CD4-positive, alpha-beta memory T cell (primary cell): ENCODE measurements at regions not wholly inside any gene's neighbourhood (a gene's known extent, or its start where the extent isn't known, plus 50 kb on each side); places are given as distances from the start of the nearest gene placed in this dataset.

Source experiments
- CTCF ChIA-PET: fragments of 350-600 bp; sonication (Branson Sonifier 250); formaldehyde crosslinking; loops from one replicate; lab custom pipeline; 2021; ENCODE audit warnings: inconsistent platforms; ENCODE audit not compliant: partially characterized antibody; lab: Charles Lee
- POLR2A ChIA-PET: fragments of 350-600 bp; sonication (Branson Sonifier 250); formaldehyde crosslinking; loops from one replicate; lab custom pipeline; 2021; ENCODE audit not compliant: partially characterized antibody; lab: Charles Lee
- DNase-seq, 5 donors: peaks; one replicate each; pipeline versions ENCODE4 v3.0.0 to v3.0.0-alpha.2; 2020 to 2022; ENCODE audit warnings: mixed read lengths in 1 of 5
- H3K27ac ChIP-seq: one replicate; pipeline ENCODE4 v1.7.0; 2013; ENCODE audit warnings: low read depth, low read length
- H3K27me3 ChIP-seq: 2 replicates; pipeline ENCODE4 v1.7.0; 2013; ENCODE audit warnings: mild to moderate bottlenecking, low read length, moderate library complexity; ENCODE audit not compliant: insufficient read depth
- H3K36me3 ChIP-seq: 2 replicates; pipeline ENCODE4 v1.7.0; 2013; ENCODE audit warnings: mild to moderate bottlenecking, low read length, moderate library complexity; ENCODE audit not compliant: insufficient read depth
- H3K4me1 ChIP-seq: 2 replicates; pipeline ENCODE4 v1.7.0; 2013; ENCODE audit warnings: mild to moderate bottlenecking, low read length, moderate library complexity; ENCODE audit not compliant: insufficient read depth
- H3K4me3 ChIP-seq, 2 donors: one replicate each; pipeline ENCODE4 v1.7.0; 2013; ENCODE audit warnings: low read length in 2 of 2, mild to moderate bottlenecking in 1 of 2
- H3K9me3 ChIP-seq, 2 donors: one replicate each; pipeline ENCODE4 v1.7.0; 2013; ENCODE audit warnings: low read length in 2 of 2, control low read depth in 1 of 2; ENCODE audit not compliant: control insufficient read depth in 1 of 2
- H3K27ac Mint-ChIP-seq, 7 donors: one replicate each; pipeline ENCODE4 v1.8.0; 2020 to 2021; ENCODE audit warnings: mixed read lengths in 7 of 7, mild to moderate bottlenecking in 6 of 7, inconsistent platforms in 3 of 7, moderate library complexity in 3 of 7
- H3K27me3 Mint-ChIP-seq, 2 donors: one replicate each; pipeline ENCODE4 v1.8.0; 2020 to 2021; ENCODE audit warnings: mixed read lengths in 2 of 2
- H3K36me3 Mint-ChIP-seq, 2 donors: one replicate each; pipeline ENCODE4 v1.8.0; 2020 to 2021; ENCODE audit warnings: mixed read lengths in 2 of 2, inconsistent platforms in 1 of 2, mild to moderate bottlenecking in 1 of 2
- H3K4me1 Mint-ChIP-seq, 4 donors: one replicate each; pipeline ENCODE4 v1.8.0; 2020 to 2021; ENCODE audit warnings: mixed read lengths in 4 of 4, mild to moderate bottlenecking in 1 of 4
- H3K4me3 Mint-ChIP-seq, 8 donors: one replicate each; pipeline ENCODE4 v1.8.0; 2020 to 2021; ENCODE audit warnings: mixed read lengths in 8 of 8, mild to moderate bottlenecking in 7 of 8, moderate library complexity in 6 of 8, inconsistent platforms in 3 of 8
- H3K9me3 Mint-ChIP-seq, 8 donors: one replicate each; pipeline ENCODE4 v1.8.0; 2020 to 2021; ENCODE audit warnings: mixed read lengths in 8 of 8, mild to moderate bottlenecking in 5 of 8, inconsistent platforms in 3 of 8, moderate library complexity in 1 of 8
- intact Hi-C: fragments of 100-400 bp; cut with micrococcal nuclease; formaldehyde crosslinking; loops from one replicate; pipeline ENCODE4 v1.15.1; 2023

DNA sequence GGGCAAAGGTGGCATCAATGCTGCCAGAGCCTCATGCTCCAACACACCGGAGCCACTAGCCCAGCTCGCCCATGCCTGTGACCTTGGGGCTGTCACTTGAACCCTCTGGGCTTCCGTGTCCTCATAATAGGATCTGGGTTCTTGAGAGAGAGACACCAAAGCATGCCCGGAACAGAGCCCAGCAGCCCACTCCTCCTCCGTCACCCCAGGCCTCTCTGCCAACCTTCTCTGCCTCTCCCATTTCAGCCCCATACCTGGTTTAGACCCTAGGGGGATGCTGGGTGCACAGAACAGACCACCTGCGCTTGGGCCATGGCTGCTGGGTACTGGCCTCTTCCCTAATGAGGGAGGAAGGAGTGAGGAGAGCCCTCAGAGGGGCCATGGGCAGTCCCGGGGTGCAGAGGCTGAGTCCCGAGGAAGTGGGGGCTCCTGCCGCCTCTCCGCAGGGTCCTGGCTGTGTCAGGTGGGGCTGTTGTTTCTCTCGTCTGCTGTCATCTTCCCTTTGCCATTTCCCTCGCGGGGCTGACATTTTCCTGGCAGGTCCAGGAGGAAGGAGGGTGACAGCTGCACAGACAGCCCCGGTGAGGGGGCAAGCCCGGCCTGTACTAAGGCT is 172.4 kb upstream of the RTL1 start:
- Mint-ChIP-seq H3K4me1 (no peaks in the 10 kb centered on the region), H3K9me3 (peaks cover 0 to 3% (median 0%) of the 10 kb centered on the region in 8 donors), H3K27ac (no peak overlapping the region), H3K36me3 (no peaks in the 10 kb centered on the region), H3K27me3 (peaks cover 36 to 40% of the 10 kb centered on the region in 2 donors), H3K4me3 (no peak overlapping the region)
- Histone ChIP-seq H3K27ac (no peak overlapping the region), H3K27me3 (no peaks in the 10 kb centered on the region), H3K4me3 (no peak overlapping the region), H3K4me1 (no peaks in the 10 kb centered on the region), H3K9me3 (no peaks in the 10 kb centered on the region), H3K36me3 (no peaks in the 10 kb centered on the region)
- ChIA-PET POLR2A (no interaction called here), CTCF (no interaction called here)
- no peak for DNase-seq
- intact Hi-C loops, result no loop called here

DNA sequence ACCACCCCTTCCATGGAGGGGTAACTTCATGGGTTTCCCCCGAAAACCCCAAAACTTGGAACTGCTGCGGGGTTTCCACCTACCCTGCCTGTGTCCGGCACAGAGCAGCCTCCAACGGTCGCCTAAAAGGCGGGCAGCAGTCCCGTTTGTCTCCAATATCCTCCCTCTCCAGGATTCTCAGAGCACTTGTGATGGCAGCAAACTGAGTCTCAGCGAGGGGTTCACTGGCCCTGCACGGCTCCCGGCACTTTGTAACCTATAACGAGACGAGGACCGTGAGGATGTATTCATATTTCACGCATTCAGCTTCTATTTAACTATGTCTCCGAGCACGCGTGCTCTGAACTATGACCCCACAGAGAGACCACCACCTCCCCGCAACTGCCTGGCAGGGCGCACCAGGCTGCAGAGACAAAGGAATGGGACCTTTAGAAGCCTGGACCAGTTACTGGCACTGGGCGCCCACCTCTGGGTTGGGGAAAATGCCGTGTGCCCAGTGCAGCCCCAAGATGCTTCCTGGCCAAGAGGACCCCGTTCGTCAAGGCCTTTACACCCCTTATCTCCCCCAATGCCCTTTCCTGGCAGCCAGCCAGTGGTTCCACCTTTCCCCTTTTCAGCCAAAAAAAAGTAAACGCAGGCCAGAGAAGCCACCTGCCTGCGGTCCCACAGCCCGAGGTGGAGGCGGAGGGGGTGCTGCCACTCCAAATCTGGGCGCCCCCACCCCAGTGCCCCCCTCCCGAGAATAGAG is 173.1 kb upstream of the RTL1 start:
- intact Hi-C loops, result no loop called here
- ChIA-PET CTCF (no interaction called here), POLR2A (no interaction called here)
- Mint-ChIP-seq H3K27ac (no peak overlapping the region), H3K4me1 (no peaks in the 10 kb centered on the region), H3K27me3 (peaks cover 41% of the 10 kb centered on the region in 2 donors), H3K36me3 (no peaks in the 10 kb centered on the region), H3K4me3 (no peak overlapping the region), H3K9me3 (peaks cover 0 to 5% (median 0%) of the 10 kb centered on the region in 8 donors)
- DNase-seq, result no peak
- Histone ChIP-seq H3K4me3 (no peak overlapping the region), H3K36me3 (no peaks in the 10 kb centered on the region), H3K9me3 (no peaks in the 10 kb centered on the region), H3K27ac (no peak overlapping the region), H3K27me3 (no peaks in the 10 kb centered on the region), H3K4me1 (no peaks in the 10 kb centered on the region)

DNA sequence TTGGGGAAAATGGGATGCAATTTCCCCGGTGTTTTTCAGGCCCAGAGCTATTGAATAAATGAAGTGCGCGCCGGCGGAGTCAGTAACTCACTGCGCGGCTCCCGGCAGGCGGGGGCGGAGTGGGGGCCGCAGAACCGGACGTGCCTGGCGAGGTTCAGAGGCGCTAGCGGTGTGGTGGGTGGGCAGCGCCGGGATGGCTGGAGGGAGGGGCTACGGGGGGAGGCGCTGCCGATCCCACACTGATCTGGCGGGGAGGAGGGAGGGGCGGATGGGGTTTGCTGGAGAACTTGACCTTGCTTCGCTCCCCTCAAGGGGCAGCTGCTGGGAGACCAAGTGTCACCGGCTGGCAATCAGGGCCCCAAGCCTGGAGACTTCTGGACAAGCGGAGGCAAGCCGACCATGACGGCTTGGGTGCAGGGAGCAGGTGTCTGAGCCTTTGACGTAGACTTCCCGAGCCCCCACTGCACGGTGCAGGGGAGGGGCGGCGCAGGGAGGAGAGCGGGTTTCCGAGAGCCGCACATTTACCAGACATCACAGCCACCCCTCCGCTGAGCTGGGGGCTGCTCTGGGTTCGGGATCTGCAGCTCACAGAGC is 174.1 kb upstream of the RTL1 start:
- no peaks in the 10 kb centered on the region for H3K9me3 ChIP-seq
- no peak overlapping the region for H3K4me3 ChIP-seq
- peaks cover 43% of the 10 kb centered on the region in 2 donors for H3K27me3 Mint-ChIP-seq
- intact Hi-C loops, result no loop called here
- POLR2A ChIA-PET, result no interaction called here
- no peak overlapping the region for H3K4me3 Mint-ChIP-seq
- DNase-seq, result no peak
- no peak overlapping the region for H3K27ac ChIP-seq
- H3K27ac Mint-ChIP-seq, result no peak overlapping the region
- H3K9me3 Mint-ChIP-seq, result peaks cover 0 to 5% (median 0%) of the 10 kb centered on the region in 8 donors
- CTCF ChIA-PET, result no interaction called here
- no peaks in the 10 kb centered on the region for H3K36me3 Mint-ChIP-seq
- no peaks in the 10 kb centered on the region for H3K27me3 ChIP-seq
- no peaks in the 10 kb centered on the region for H3K4me1 ChIP-seq
- H3K36me3 ChIP-seq, result no peaks in the 10 kb centered on the region
- no peaks in the 10 kb centered on the region for H3K4me1 Mint-ChIP-seq

DNA sequence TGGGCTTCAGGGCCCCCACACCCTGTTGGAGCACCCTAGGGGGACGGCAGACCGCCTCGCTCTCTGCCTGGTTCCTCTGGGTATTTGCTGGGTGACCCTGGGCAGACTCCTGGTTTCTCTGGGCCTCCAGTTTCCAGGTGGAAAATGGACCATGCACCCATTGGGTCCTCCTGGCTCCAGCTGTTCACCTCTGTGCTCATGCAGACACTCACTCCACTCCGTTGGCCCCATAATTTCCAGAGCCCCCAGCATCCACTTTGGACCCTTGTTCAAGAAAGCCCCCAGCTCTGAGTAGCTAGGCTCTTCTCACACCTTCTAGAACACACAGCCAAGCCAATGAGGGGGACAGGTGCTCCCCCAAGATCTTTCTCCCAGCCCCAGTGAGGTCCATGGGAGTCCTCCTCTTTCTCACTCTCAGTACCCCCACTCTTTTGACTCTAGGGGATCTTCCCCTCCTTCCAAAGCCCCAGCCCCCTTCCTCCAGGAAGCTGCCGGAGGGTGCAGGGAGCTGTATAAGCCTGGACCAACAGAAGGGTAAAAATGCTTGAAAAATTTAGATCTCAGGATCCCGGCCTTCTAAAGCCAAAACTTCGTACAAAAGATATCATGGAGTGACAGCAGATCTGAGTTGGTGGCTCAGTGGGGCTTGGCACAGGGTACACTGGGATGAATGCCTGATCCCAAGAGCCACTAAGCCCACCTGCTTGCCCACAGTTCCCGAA is 174.8 kb upstream of the RTL1 start:
- Histone ChIP-seq H3K4me1 (no peaks in the 10 kb centered on the region), H3K27ac (no peak overlapping the region), H3K27me3 (no peaks in the 10 kb centered on the region), H3K36me3 (no peaks in the 10 kb centered on the region), H3K9me3 (no peaks in the 10 kb centered on the region), H3K4me3 (no peak overlapping the region)
- Mint-ChIP-seq H3K4me3 (no peak overlapping the region), H3K27me3 (peaks cover 43 to 45% of the 10 kb centered on the region in 2 donors), H3K36me3 (no peaks in the 10 kb centered on the region), H3K4me1 (no peaks in the 10 kb centered on the region), H3K9me3 (peaks cover 0 to 5% (median 0%) of the 10 kb centered on the region in 8 donors), H3K27ac (no peak overlapping the region)
- ChIA-PET CTCF (no interaction called here), POLR2A (no interaction called here)
- intact Hi-C loops, result no loop called here
- DNase-seq, result no peak

DNA sequence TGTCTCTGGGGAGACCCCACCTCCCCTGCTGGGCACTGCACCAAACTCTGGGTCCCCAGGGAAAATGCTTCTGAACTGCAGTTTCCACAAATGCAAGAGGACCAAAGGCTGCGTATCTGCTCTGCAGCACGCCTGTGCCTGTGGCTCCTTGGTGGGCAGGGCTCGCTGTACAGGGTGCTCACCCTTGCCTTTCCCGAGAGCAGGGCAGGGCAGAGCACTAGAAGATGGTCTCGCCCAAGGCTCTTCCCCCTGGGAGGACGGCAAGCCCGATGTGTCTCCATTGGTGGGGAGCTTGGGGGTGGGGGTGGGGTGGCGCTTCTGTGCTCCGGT is 175.3 kb upstream of the RTL1 start:
- CTCF ChIA-PET, result no interaction called here
- Mint-ChIP-seq H3K27me3 (peaks cover 43 to 45% of the 10 kb centered on the region in 2 donors), H3K36me3 (no peaks in the 10 kb centered on the region)

DNA sequence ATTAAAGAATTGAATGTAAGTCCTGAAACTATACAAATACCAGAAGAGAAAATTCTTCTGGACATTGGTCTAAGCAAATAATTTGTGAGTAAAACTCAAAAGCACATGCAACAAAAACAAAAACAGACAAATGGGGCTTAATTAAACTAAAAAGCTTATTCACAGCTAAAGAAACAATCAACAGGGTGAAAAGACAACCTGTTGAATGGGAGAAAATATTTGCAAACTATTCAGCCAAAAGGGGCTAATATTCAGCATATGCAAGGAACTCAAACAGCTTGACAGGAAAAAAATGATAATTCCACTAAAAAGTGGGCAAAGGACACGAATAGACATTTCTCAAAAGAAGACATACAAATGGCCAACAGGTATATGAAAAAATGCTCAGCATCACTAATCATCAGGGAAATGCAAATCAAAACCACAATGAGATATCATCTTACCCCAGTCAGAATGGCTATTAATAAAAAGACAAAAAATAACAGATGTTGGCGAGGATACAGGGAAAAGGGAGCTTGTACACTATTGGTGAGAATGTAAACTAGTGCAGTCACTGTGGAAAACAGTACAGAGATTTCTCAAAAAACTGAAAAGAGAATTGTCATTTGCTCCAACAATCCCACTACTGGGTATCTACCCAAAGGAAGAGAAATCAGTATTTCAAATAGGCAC is 177.5 kb upstream of the RTL1 start:
- no peaks in the 10 kb centered on the region for H3K9me3 ChIP-seq
- no peak for DNase-seq
- Mint-ChIP-seq H3K4me1 (no peaks in the 10 kb centered on the region), H3K27me3 (peaks cover 35 to 41% of the 10 kb centered on the region in 2 donors), H3K4me3 (no peak overlapping the region), H3K27ac (no peak overlapping the region), H3K36me3 (no peaks in the 10 kb centered on the region), H3K9me3 (peaks cover 0 to 7% (median 1%) of the 10 kb centered on the region in 8 donors)
- POLR2A ChIA-PET, result no interaction called here
- no peak overlapping the region for H3K27ac ChIP-seq
- no peaks in the 10 kb centered on the region for H3K27me3 ChIP-seq
- no peak overlapping the region for H3K4me3 ChIP-seq
- CTCF ChIA-PET, result no interaction called here
- intact Hi-C loops, result no loop called here
- H3K4me1 ChIP-seq, result no peaks in the 10 kb centered on the region
- H3K36me3 ChIP-seq, result no peaks in the 10 kb centered on the region

More for the DNA sequence above, 175.3 kb upstream of the RTL1 start:
- H3K27ac Mint-ChIP-seq, result no peak overlapping the region
- no peak overlapping the region for H3K4me3 ChIP-seq
- POLR2A ChIA-PET, result no interaction called here
- no peaks in the 10 kb centered on the region for H3K36me3 ChIP-seq
- H3K27me3 ChIP-seq, result no peaks in the 10 kb centered on the region
- no peaks in the 10 kb centered on the region for H3K9me3 ChIP-seq
- intact Hi-C loops, result no loop called here
- H3K4me1 Mint-ChIP-seq, result no peaks in the 10 kb centered on the region
- no peaks in the 10 kb centered on the region for H3K4me1 ChIP-seq
- H3K27ac ChIP-seq, result no peak overlapping the region
- DNase-seq, result no peak
- no peak overlapping the region for H3K4me3 Mint-ChIP-seq
- peaks cover 0 to 5% (median 0%) of the 10 kb centered on the region in 8 donors for H3K9me3 Mint-ChIP-seq

DNA sequence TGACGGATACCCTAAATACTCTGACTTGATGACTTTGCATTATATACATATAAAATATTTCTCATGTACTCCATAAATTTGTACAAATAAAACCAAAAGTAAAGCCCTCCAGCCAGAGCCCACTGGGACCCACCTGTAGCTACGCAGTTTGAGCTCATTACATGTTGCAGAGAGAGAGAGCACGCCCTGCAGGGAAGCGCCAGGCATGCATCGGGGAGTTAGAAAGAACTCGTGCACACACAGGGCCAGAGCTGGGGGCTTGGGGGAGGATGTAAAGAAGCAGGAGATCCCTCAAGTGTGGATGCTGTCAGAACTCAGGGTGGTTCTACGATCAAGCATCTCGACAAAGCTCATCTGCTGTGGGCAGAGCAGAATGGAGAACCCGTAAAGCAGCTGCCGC is 178.5 kb upstream of the RTL1 start:
- intact Hi-C loops, result no loop called here

More for the DNA sequence above, 178.5 kb upstream of the RTL1 start:
- no peak overlapping the region for H3K27ac Mint-ChIP-seq
- Histone ChIP-seq H3K27ac (no peak overlapping the region), H3K27me3 (no peaks in the 10 kb centered on the region), H3K9me3 (no peaks in the 10 kb centered on the region), H3K4me1 (no peaks in the 10 kb centered on the region), H3K36me3 (no peaks in the 10 kb centered on the region), H3K4me3 (no peak overlapping the region)
- no peak overlapping the region for H3K4me3 Mint-ChIP-seq
- H3K4me1 Mint-ChIP-seq, result no peaks in the 10 kb centered on the region
- H3K27me3 Mint-ChIP-seq, result peaks cover 29 to 39% of the 10 kb centered on the region in 2 donors
- POLR2A ChIA-PET, result no interaction called here
- peaks cover 0 to 7% (median 4%) of the 10 kb centered on the region in 8 donors for H3K9me3 Mint-ChIP-seq
- CTCF ChIA-PET, result no interaction called here
- DNase-seq, result no peak
- no peaks in the 10 kb centered on the region for H3K36me3 Mint-ChIP-seq
